GM12878 (cell line): ENCODE measurements at regions not wholly inside any gene's neighbourhood (a gene's known extent, or its start where the extent isn't known, plus 50 kb on each side); places are given as distances from the start of the nearest gene placed in this dataset.

Source experiments
- CEBPB ChIP-seq, 2 experiments: fragments of 150-350 bp in 1 of 2; IDR thresholded peaks; 2 replicates each; pipeline ENCODE4 v1.6.1; 2012 to 2014; ENCODE audit warnings: low read depth in 2 of 2, low read length in 2 of 2, borderline replicate concordance in 1 of 2, inconsistent platforms in 1 of 2
- CTCF ChIP-seq, 3 experiments: IDR thresholded peaks in 2 of 3; conservative IDR thresholded peaks in 1 of 3; 2 replicates each; pipeline ENCODE4 v1.5.1; 2011; ENCODE audit warnings: low read depth in 3 of 3, low read length in 3 of 3, mild to moderate bottlenecking in 3 of 3, control low read depth in 2 of 3, moderate library complexity in 2 of 3, inconsistent platforms in 1 of 3, mixed read lengths in 1 of 3; ENCODE audit not compliant: control insufficient read depth in 2 of 3, insufficient read depth in 1 of 3; ENCODE audit errors: extremely low read depth in 1 of 3
- EP300 ChIP-seq, 2 experiments: fragments of 150-350 bp in 1 of 2; IDR thresholded peaks; 2 replicates each; pipeline ENCODE4 v1.6.1; 2011 to 2012; ENCODE audit warnings: low read depth in 2 of 2, low read length in 2 of 2, borderline replicate concordance in 1 of 2, improper control_type of control experiment in 1 of 2, inconsistent platforms in 1 of 2; ENCODE audit not compliant: control insufficient read depth in 1 of 2
- HDGF ChIP-seq: fragments of 450-650 bp; IDR thresholded peaks from 2 replicates; pipeline ENCODE4 v1.6.1; 2016; ENCODE audit warnings: antibody characterized with exemption
- JUND ChIP-seq: IDR thresholded peaks from 2 replicates; pipeline ENCODE4 v1.6.1; 2012; ENCODE audit warnings: low read depth, mild to moderate bottlenecking, low read length, improper control_type of control experiment, moderate library complexity
- MTA3 ChIP-seq: IDR thresholded peaks from 2 replicates; pipeline ENCODE4 v1.6.1; 2012; ENCODE audit warnings: low read length, inconsistent platforms, borderline replicate concordance
- NFYB ChIP-seq: IDR thresholded peaks from 2 replicates; pipeline ENCODE4 v1.6.1; 2011; ENCODE audit warnings: low read depth, mild to moderate bottlenecking, low read length, improper control_type of control experiment, moderate library complexity; ENCODE audit not compliant: insufficient read depth
- POLR2A ChIP-seq: IDR thresholded peaks from 2 replicates; pipeline ENCODE4 v1.6.1; 2011; ENCODE audit warnings: low read depth, mild to moderate bottlenecking, low read length
- POLR2AphosphoS5 ChIP-seq: IDR thresholded peaks from 2 replicates; pipeline ENCODE4 v1.6.1; 2011; ENCODE audit warnings: mild to moderate bottlenecking, low read length, inconsistent platforms
- TCF12 ChIP-seq: IDR thresholded peaks from 2 replicates; pipeline ENCODE4 v1.6.1; 2011; ENCODE audit warnings: low read depth, mild to moderate bottlenecking, low read length
- ZNF24 ChIP-seq: fragments of 450-650 bp; IDR thresholded peaks from 2 replicates; pipeline ENCODE4 v1.6.1; 2017; ENCODE audit warnings: antibody characterized with exemption, mild to moderate bottlenecking
- ZNF274 ChIP-seq: IDR thresholded peaks from one replicate; pipeline ENCODE4 v1.8.0; 2011; ENCODE audit not compliant: insufficient read length, insufficient read depth

- TF ChIP-seq CTCF (IDR thresholded peaks at IDR 0.05 in 2 of 3, conservative IDR thresholded peaks at IDR 0.05 in 1 of 3; ENCODE audit: control insufficient read depth in 2 of 3, extremely low read depth in 1 of 3, insufficient read depth in 1 of 3, low read depth in 3 of 3, low read length in 3 of 3) = no peak
- TF ChIP-seq ZNF24 = no peak
- no peak for TF ChIP-seq ZNF274
- TF ChIP-seq NFYB = no peak
- TF ChIP-seq CEBPB (IDR thresholded peaks at IDR 0.05; ENCODE audit: borderline replicate concordance in 1 of 2, low read depth in 2 of 2, low read length in 2 of 2) = no peak
- no peak for TF ChIP-seq POLR2AphosphoS5
- no peak for TF ChIP-seq POLR2A
- no peak for TF ChIP-seq MTA3
- TF ChIP-seq HDGF = no peak
- no peak for TF ChIP-seq EP300 (IDR thresholded peaks at IDR 0.05; ENCODE audit: borderline replicate concordance in 1 of 2, control insufficient read depth in 1 of 2, low read depth in 2 of 2, low read length in 2 of 2)
- TF ChIP-seq JUND = no peak
- no peak for TF ChIP-seq TCF12
Measured at GRCh38 chr15:96201696-96202095, 128.8 kb upstream of the NR2F2 start.
